A673 (cell line): ENCODE measurements at regions not wholly inside any gene's neighbourhood (a gene's known extent, or its start where the extent isn't known, plus 50 kb on each side); places are given as distances from the start of the nearest gene placed in this dataset.

Experiments
- EZH2 ChIP-seq: fragments of 200-600 bp; sonication (generic); IDR thresholded peaks from 2 replicates; pipeline ENCODE4 v1.6.1; 2017; ENCODE audit warnings: borderline replicate concordance, low read depth, mild to moderate bottlenecking, mixed read lengths, antibody characterized with exemption, low read length; ENCODE audit not compliant: poor library complexity, severe bottlenecking
- TF ChIP-seq, protein P1 (sequence below): fragments of 300-800, 200-600 bp; sonication (generic); conservative IDR thresholded peaks from 2 replicates; pipeline ENCODE4 v1.5.1; 2017; ENCODE audit warnings: low read depth, mild to moderate bottlenecking, antibody characterized with exemption, low read length, moderate library complexity, mixed read lengths

DNA sequence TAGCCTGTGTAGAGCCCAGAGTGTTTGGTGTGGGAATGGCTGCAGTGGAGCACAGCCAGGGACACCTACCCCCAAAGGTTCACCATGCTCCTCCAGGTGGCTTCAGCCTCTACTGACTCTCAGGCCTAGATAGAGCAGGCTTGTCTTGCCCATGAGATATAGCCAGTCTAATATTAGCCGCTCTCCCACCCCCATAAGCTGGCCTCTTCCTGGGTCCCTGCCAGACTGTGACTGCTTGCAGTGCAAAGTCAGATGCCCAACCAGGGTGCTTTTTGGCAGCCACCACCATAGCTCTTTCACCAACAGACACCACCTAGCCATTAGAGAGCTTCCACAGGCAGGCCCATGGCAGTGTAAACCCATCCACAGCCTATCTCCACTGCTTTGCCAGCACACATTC lies 405.3 kb downstream of the MBD2 start:
- TF ChIP-seq, protein P1, sequence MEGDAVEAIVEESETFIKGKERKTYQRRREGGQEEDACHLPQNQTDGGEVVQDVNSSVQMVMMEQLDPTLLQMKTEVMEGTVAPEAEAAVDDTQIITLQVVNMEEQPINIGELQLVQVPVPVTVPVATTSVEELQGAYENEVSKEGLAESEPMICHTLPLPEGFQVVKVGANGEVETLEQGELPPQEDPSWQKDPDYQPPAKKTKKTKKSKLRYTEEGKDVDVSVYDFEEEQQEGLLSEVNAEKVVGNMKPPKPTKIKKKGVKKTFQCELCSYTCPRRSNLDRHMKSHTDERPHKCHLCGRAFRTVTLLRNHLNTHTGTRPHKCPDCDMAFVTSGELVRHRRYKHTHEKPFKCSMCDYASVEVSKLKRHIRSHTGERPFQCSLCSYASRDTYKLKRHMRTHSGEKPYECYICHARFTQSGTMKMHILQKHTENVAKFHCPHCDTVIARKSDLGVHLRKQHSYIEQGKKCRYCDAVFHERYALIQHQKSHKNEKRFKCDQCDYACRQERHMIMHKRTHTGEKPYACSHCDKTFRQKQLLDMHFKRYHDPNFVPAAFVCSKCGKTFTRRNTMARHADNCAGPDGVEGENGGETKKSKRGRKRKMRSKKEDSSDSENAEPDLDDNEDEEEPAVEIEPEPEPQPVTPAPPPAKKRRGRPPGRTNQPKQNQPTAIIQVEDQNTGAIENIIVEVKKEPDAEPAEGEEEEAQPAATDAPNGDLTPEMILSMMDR, result no peak
- TF ChIP-seq EZH2, result no peak
